Endothelial cell of umbilical vein (primary cell): ENCODE measurements at regions not wholly inside any gene's neighbourhood (a gene's known extent, or its start where the extent isn't known, plus 50 kb on each side); places are given as distances from the start of the nearest gene placed in this dataset.

ENCODE experiments used
- BruUV-seq: library from RNA; stranded (reverse); fragments of 400-500 nt; replicated peaks from 2 replicates; lab custom pipeline; 2021; lab: Mats Ljungman, UMichigan
- CTCF ChIA-PET: fragments of 300-600, 350-600 bp; sonication (Branson Sonifier 250); formaldehyde crosslinking; loops from one replicate; lab custom pipeline; 2021; ENCODE audit warnings: antibody characterized with exemption, inconsistent platforms; lab: Charles Lee
- POLR2A ChIA-PET: fragments of 300-600, 350-600 bp; sonication (Branson Sonifier 250); formaldehyde crosslinking; loops from one replicate; lab custom pipeline; 2021; ENCODE audit warnings: antibody characterized with exemption, inconsistent platforms; lab: Charles Lee
- DNase-seq: peaks from one replicate; pipeline ENCODE4 v3.0.0-alpha.2; 2011; ENCODE audit warnings: low read depth, low spot score
- FAIRE-seq: peaks from 2 replicates; lab custom pipeline; 2011; peaks lifted over from hg19 to GRCh38; lab: Jason Lieb, UNC
- H2AFZ ChIP-seq: 2 replicates; pipeline ENCODE4 v1.6.0; 2012; ENCODE audit warnings: low read depth, low read length, control low read depth, inconsistent platforms
- H3K27ac ChIP-seq: 2 replicates; pipeline ENCODE4 v1.5.1; 2011; ENCODE audit warnings: low read depth, mild to moderate bottlenecking, control low read depth, low read length, moderate library complexity; ENCODE audit not compliant: insufficient read depth
- H3K27me3 ChIP-seq, 2 experiments: 2 replicates each; pipeline versions ENCODE4 v1.6.0 to v1.6.1; 2011; ENCODE audit warnings: low read length in 2 of 2, mixed read lengths in 1 of 2; ENCODE audit not compliant: control insufficient read depth in 2 of 2, insufficient read depth in 2 of 2
- H3K36me3 ChIP-seq, 2 experiments: 2 replicates in 1 of 2; 3 replicates in 1 of 2; pipeline ENCODE4 v1.5.1; 2011; ENCODE audit warnings: low read length in 2 of 2, mild to moderate bottlenecking in 1 of 2, moderate library complexity in 1 of 2; ENCODE audit not compliant: control insufficient read depth in 2 of 2, insufficient read depth in 2 of 2; ENCODE audit errors: extremely low read depth in 1 of 2
- H3K4me1 ChIP-seq: 3 replicates; pipeline ENCODE4 v1.5.1; 2011; ENCODE audit warnings: mild to moderate bottlenecking, low read length; ENCODE audit not compliant: control insufficient read depth, insufficient read depth; ENCODE audit errors: extremely low read depth
- H3K4me2 ChIP-seq: 2 replicates; pipeline ENCODE4 v1.6.1; 2011; ENCODE audit warnings: low read length, control low read depth, mixed read lengths; ENCODE audit not compliant: insufficient read depth
- H3K4me3 ChIP-seq, 3 experiments: fragments of 200-600 bp in 1 of 3; sonication (generic), shearing (Covaris generic) in 1 of 3; replicated peaks in 1 of 3; 2 replicates each; pipeline ENCODE4 v1.5.1; 2011 to 2016; ENCODE audit warnings: control low read depth in 3 of 3, low read length in 3 of 3, mild to moderate bottlenecking in 2 of 3, inconsistent platforms in 1 of 3, low read depth in 1 of 3, moderate library complexity in 1 of 3; ENCODE audit not compliant: insufficient read depth in 1 of 3
- H3K79me2 ChIP-seq: 2 replicates; pipeline ENCODE4 v1.6.0; 2012; ENCODE audit warnings: low read length, inconsistent platforms; ENCODE audit not compliant: control insufficient read depth, insufficient read depth
- H3K9ac ChIP-seq: replicated peaks from 2 replicates; pipeline ENCODE3; 2011; ENCODE audit warnings: low read length, control low read depth; ENCODE audit not compliant: insufficient read depth; ENCODE audit errors: extremely low read depth
- H3K9me1 ChIP-seq: replicated peaks from 3 replicates; pipeline ENCODE4 v1.6.0; 2011; ENCODE audit warnings: mild to moderate bottlenecking, low read length; ENCODE audit not compliant: control insufficient read depth, insufficient read depth; ENCODE audit errors: extremely low read depth
- H3K9me3 ChIP-seq: replicated peaks from 2 replicates; pipeline ENCODE4 v1.5.1; 2012; ENCODE audit warnings: low read length, inconsistent platforms; ENCODE audit not compliant: control insufficient read depth, insufficient read depth
- H4K20me1 ChIP-seq: replicated peaks from 2 replicates; pipeline ENCODE3; 2011; ENCODE audit warnings: mild to moderate bottlenecking, low read length; ENCODE audit not compliant: control insufficient read depth, insufficient read depth; ENCODE audit errors: extremely low read depth
- CTCF ChIP-seq, 2 donors: IDR thresholded peaks; 1 replicate in 1 of 2; 2 replicates in 1 of 2; pipeline ENCODE4 v1.5.1; 2011; ENCODE audit warnings: low read length in 2 of 2, mild to moderate bottlenecking in 2 of 2, moderate library complexity in 2 of 2, control low read depth in 1 of 2, inconsistent platforms in 1 of 2, low read depth in 1 of 2; ENCODE audit not compliant: insufficient read depth in 1 of 2; ENCODE audit errors: extremely low read depth in 1 of 2
- FOS ChIP-seq: IDR thresholded peaks from 2 replicates; pipeline ENCODE4 v1.6.1; 2011; ENCODE audit warnings: mild to moderate bottlenecking, low read length, moderate library complexity, borderline replicate concordance; ENCODE audit not compliant: insufficient read depth
- GATA2 ChIP-seq: IDR thresholded peaks from 2 replicates; pipeline ENCODE4 v1.7.0; 2011; ENCODE audit warnings: low read depth, mild to moderate bottlenecking, moderate library complexity, mixed read lengths, low read length; ENCODE audit not compliant: insufficient read length, insufficient read depth
- JUN ChIP-seq: IDR thresholded peaks from 2 replicates; pipeline ENCODE4 v1.6.1; 2011; ENCODE audit warnings: borderline replicate concordance, low read depth; ENCODE audit not compliant: insufficient read length, insufficient read depth
- MAX ChIP-seq: IDR thresholded peaks from 2 replicates; pipeline ENCODE4 v1.6.1; 2011; ENCODE audit not compliant: insufficient read depth, insufficient read length
- POLR2A ChIP-seq: IDR thresholded peaks from 2 replicates; pipeline ENCODE4 v1.6.1; 2012; ENCODE audit warnings: low read depth, mild to moderate bottlenecking, control low read depth, low read length
- POLR2AphosphoS5 ChIP-seq: IDR thresholded peaks from 2 replicates; pipeline ENCODE4 v1.6.1; 2012; ENCODE audit warnings: low read depth, mild to moderate bottlenecking, control low read depth, low read length, moderate library complexity; ENCODE audit not compliant: insufficient read depth
- dilution Hi-C: fragments of 300-500 bp; cut with MboI; formaldehyde crosslinking; loops from one replicate; pipeline ENCODE4 v1.15.0; 2019; ENCODE audit warnings: low sequenced_read_pairs; ENCODE audit not compliant: extremely low pct_ligation_motif_present
- intact Hi-C: fragments of 100-400 bp; cut with micrococcal nuclease; formaldehyde crosslinking; loops from one replicate; pipeline ENCODE4 v1.10.0; 2022

- Histone ChIP-seq H3K4me3 (no peak overlapping the region), H3K9ac (no peak overlapping the region), H3K9me1 (no peaks in the 10 kb centered on the region), H3K4me1 (peaks cover 14% of the 10 kb centered on the region), H3K4me2 (peak overlapping the region; percentile 55), H3K27me3 (no peaks in the 10 kb centered on the region), H3K36me3 (no peaks in the 10 kb centered on the region), H3K9me3 (no peaks in the 10 kb centered on the region), H2AFZ (no peak overlapping the region), H4K20me1 (no peaks in the 10 kb centered on the region), H3K27ac (peak overlapping the region; percentile 43), H3K79me2 (no peaks in the 10 kb centered on the region)
- POLR2A ChIA-PET = no interaction called here
- DNase-seq (peak; percentile 60), FAIRE-seq (peak; percentile 65)
- dilution Hi-C loops = no loop called here
- no TSS peak for BruUV-seq
- intact Hi-C loops = no loop called here
- CTCF ChIA-PET = interaction anchor here (0.9 to 1.9 kb wide), 6 partner anchors 10 to 246 kb away, joined by 3 to 6 read pairs (median 4); no protein-coding TSS in a partner anchor
- TF ChIP-seq POLR2AphosphoS5 = peak; percentile 24
- peak; percentile 67 for TF ChIP-seq GATA2
- TF ChIP-seq JUN = peak; percentile 87
- no peak for TF ChIP-seq MAX
- TF ChIP-seq FOS = peak; percentile 91
These were observed 102.1 kb downstream of the CRPPA start for GRCh38 chr7:16318989-16319915.

- ChIA-PET CTCF (interaction anchor here (0.9 to 1.9 kb wide), 6 partner anchors 9 to 246 kb away, joined by 3 to 6 read pairs (median 4); no protein-coding TSS in a partner anchor), POLR2A (no interaction called here)
- Histone ChIP-seq H3K27ac (peak overlapping the region; percentile 30), H3K9ac (no peak overlapping the region), H3K36me3 (no peaks in the 10 kb centered on the region), H3K9me3 (no peaks in the 10 kb centered on the region), H3K79me2 (no peaks in the 10 kb centered on the region), H3K4me3 (no peak overlapping the region), H3K4me2 (peak overlapping the region; percentile 55), H3K4me1 (peaks cover 14% of the 10 kb centered on the region), H4K20me1 (no peaks in the 10 kb centered on the region), H3K9me1 (no peaks in the 10 kb centered on the region), H3K27me3 (no peaks in the 10 kb centered on the region), H2AFZ (no peak overlapping the region)
- FAIRE-seq (no peak), DNase-seq (no peak)
- BruUV-seq = no TSS peak
- intact Hi-C loops = no loop called here
- TF ChIP-seq JUN (no peak), CTCF (IDR thresholded peaks at IDR 0.05; ENCODE audit: extremely low read depth in 1 of 2, insufficient read depth in 1 of 2, low read depth in 1 of 2, low read length in 2 of 2) (no peak), POLR2A (no peak), POLR2AphosphoS5 (no peak), MAX (no peak), FOS (no peak)
- dilution Hi-C loops = no loop called here
These were observed 102.9 kb downstream of the CRPPA start for GRCh38 chr7:16318463-16318862.
